Sigmoid colon (tissue), 6 donors: ENCODE measurements at regions not wholly inside any gene's neighbourhood (a gene's known extent, or its start where the extent isn't known, plus 50 kb on each side); places are given as distances from the start of the nearest gene placed in this dataset.

Source experiments
- DNase-seq: peaks from one replicate; pipeline ENCODE4 v3.0.0-alpha.2; 2019
- H3K27ac ChIP-seq, 4 donors: fragments of 200-600 bp; sonication (generic); one replicate each; pipeline ENCODE4 v1.5.1; 2016 to 2019; ENCODE audit warnings: mild to moderate bottlenecking in 1 of 4
- H3K27me3 ChIP-seq, 3 donors: fragments of 200-600 bp; sonication (generic); one replicate each; pipeline ENCODE4 v1.5.1; 2019; ENCODE audit warnings: mild to moderate bottlenecking in 1 of 3
- H3K36me3 ChIP-seq, 4 donors: fragments of 200-600 bp; sonication (generic); one replicate each; pipeline ENCODE4 v1.5.1; 2016 to 2019
- H3K4me1 ChIP-seq, 4 donors: fragments of 200-600 bp; sonication (generic); one replicate each; pipeline ENCODE4 v1.5.1; 2017 to 2019
- H3K4me3 ChIP-seq, 4 donors: fragments of 200-600 bp; sonication (generic); one replicate each; pipeline ENCODE4 v1.5.1; 2017 to 2019; ENCODE audit warnings: mild to moderate bottlenecking in 2 of 4, moderate library complexity in 1 of 4
- H3K9me3 ChIP-seq, 4 donors: fragments of 200-600 bp in 3 of 4; sonication (generic) in 3 of 4; one replicate each; pipeline versions ENCODE4 v1.5.1 to v1.6.1; 2013 to 2019
- CTCF ChIP-seq, 4 experiments: fragments of 450-650 bp in 3 of 4; fragments of 200-600 bp in 1 of 4; IDR thresholded peaks; one replicate each; pipeline ENCODE4 v1.5.1; 2016 to 2019; ENCODE audit warnings: antibody characterized with exemption in 4 of 4, mild to moderate bottlenecking in 3 of 4, moderate library complexity in 2 of 4
- EP300 ChIP-seq, 4 donors: sonication (generic); formaldehyde crosslinking; IDR thresholded peaks; one replicate each; pipeline ENCODE4 v1.6.1; 2017; ENCODE audit warnings: antibody characterized with exemption in 4 of 4
- POLR2A ChIP-seq, 2 donors: fragments of 450-650 bp; IDR thresholded peaks; one replicate each; pipeline ENCODE4 v1.6.1; 2016; ENCODE audit warnings: antibody characterized with exemption in 2 of 2, mild to moderate bottlenecking in 2 of 2, moderate library complexity in 2 of 2
- POLR2AphosphoS5 ChIP-seq, 4 donors: sonication (generic); formaldehyde crosslinking; IDR thresholded peaks; one replicate each; pipeline ENCODE4 v1.6.1; 2017; ENCODE audit warnings: antibody characterized with exemption in 4 of 4
- WGBS, 2 donors: extraction: QIAGEN DNeasy Blood & Tissue Kit; methylation state at CpG; one replicate each; pipeline ENCODE4 v1.1.7; 2013; 5-methylcytosine and 5-hydroxymethylcytosine counted together
- intact Hi-C: fragments of 100-400 bp; cut with DNase I; formaldehyde crosslinking; loops from one replicate; pipeline ENCODE4 v1.15.1; 2023
- donor health status: healthy with polysubstance abuse.
- donor health status: healthy.

- Histone ChIP-seq H3K27me3 (no peaks in the 10 kb centered on the region), H3K9me3 (no peaks in the 10 kb centered on the region), H3K4me1 (no peaks in the 10 kb centered on the region), H3K36me3 (no peaks in the 10 kb centered on the region), H3K4me3 (no peak overlapping the region), H3K27ac (no peak overlapping the region)
- DNase-seq = no peak
- no peak for TF ChIP-seq EP300 (IDR thresholded peaks at IDR 0.05)
- TF ChIP-seq POLR2A (IDR thresholded peaks at IDR 0.05) = no peak
- TF ChIP-seq CTCF (IDR thresholded peaks at IDR 0.05) = no peak
- TF ChIP-seq POLR2AphosphoS5 (IDR thresholded peaks at IDR 0.05) = no peak
- 90 to 95% methylated on average over 4 of the region's 4 CpGs for WGBS, 2 donors
- intact Hi-C loops = no loop called here
Measured at GRCh38 chr18:44134447-44134846, 546.2 kb upstream of the SETBP1 start.

GRCh38 chr18:44135741-44136140 is 544.9 kb upstream of the SETBP1 start:
- no peaks in the 10 kb centered on the region for H3K9me3 ChIP-seq
- 83 to 91% methylated on average over 4 of the region's 4 CpGs for WGBS, 2 donors
- intact Hi-C loops = no loop called here
- H3K4me3 ChIP-seq = no peak overlapping the region
- H3K36me3 ChIP-seq = no peaks in the 10 kb centered on the region
- no peak for DNase-seq
- no peaks in the 10 kb centered on the region for H3K4me1 ChIP-seq
- TF ChIP-seq CTCF (IDR thresholded peaks at IDR 0.05) (no peak), POLR2AphosphoS5 (IDR thresholded peaks at IDR 0.05) (no peak), POLR2A (IDR thresholded peaks at IDR 0.05) (no peak)
- no peak overlapping the region for H3K27ac ChIP-seq
- no peaks in the 10 kb centered on the region for H3K27me3 ChIP-seq

- no peaks in the 10 kb centered on the region for H3K36me3 ChIP-seq
- no peak overlapping the region for H3K27ac ChIP-seq
- intact Hi-C loops = no loop called here
- DNase-seq = no peak
- no peaks in the 10 kb centered on the region for H3K9me3 ChIP-seq
- no peaks in the 10 kb centered on the region for H3K4me1 ChIP-seq
- TF ChIP-seq EP300 (IDR thresholded peaks at IDR 0.05) = no peak
- no peak for TF ChIP-seq POLR2A (IDR thresholded peaks at IDR 0.05)
- no peak for TF ChIP-seq CTCF (IDR thresholded peaks at IDR 0.05)
- TF ChIP-seq POLR2AphosphoS5 (IDR thresholded peaks at IDR 0.05) = no peak
- no peaks in the 10 kb centered on the region for H3K27me3 ChIP-seq
- H3K4me3 ChIP-seq = no peak overlapping the region
- 14 to 67% methylated on average over 1 of the region's 1 CpG for WGBS, 2 donors
Measured at GRCh38 chr18:44136326-44136725, 544.4 kb upstream of the SETBP1 start.

- Histone ChIP-seq H3K4me1 (no peaks in the 10 kb centered on the region), H3K4me3 (no peak overlapping the region), H3K27me3 (no peaks in the 10 kb centered on the region), H3K36me3 (no peaks in the 10 kb centered on the region), H3K9me3 (no peaks in the 10 kb centered on the region), H3K27ac (no peak overlapping the region)
- no peak for DNase-seq
- intact Hi-C loops = no loop called here
- TF ChIP-seq EP300 (IDR thresholded peaks at IDR 0.05) (no peak), POLR2AphosphoS5 (IDR thresholded peaks at IDR 0.05) (no peak), CTCF (IDR thresholded peaks at IDR 0.05) (no peak), POLR2A (IDR thresholded peaks at IDR 0.05) (no peak)
Measured at GRCh38 chr18:44143072-44143471, 537.6 kb upstream of the SETBP1 start.

GRCh38 chr18:44149706-44150105 is 531.0 kb upstream of the SETBP1 start:
- DNase-seq = no peak
- no peaks in the 10 kb centered on the region for H3K36me3 ChIP-seq
- no peak overlapping the region for H3K27ac ChIP-seq
- no peak overlapping the region for H3K4me3 ChIP-seq
- intact Hi-C loops = no loop called here
- TF ChIP-seq POLR2AphosphoS5 (IDR thresholded peaks at IDR 0.05) (no peak), POLR2A (IDR thresholded peaks at IDR 0.05) (no peak), CTCF (IDR thresholded peaks at IDR 0.05) (no peak), EP300 (IDR thresholded peaks at IDR 0.05) (no peak)
- 86 to 93% methylated on average over 1 of the region's 1 CpG for WGBS, 2 donors
- H3K4me1 ChIP-seq = no peaks in the 10 kb centered on the region
- H3K9me3 ChIP-seq = no peaks in the 10 kb centered on the region
- no peaks in the 10 kb centered on the region for H3K27me3 ChIP-seq
